OCI-LY1 (cell line): ENCODE measurements at regions not wholly inside any gene's neighbourhood (a gene's known extent, or its start where the extent isn't known, plus 50 kb on each side); places are given as distances from the start of the nearest gene placed in this dataset.

Experiments
- CTCF ChIP-seq: fragments of 200-600 bp; sonication (generic), shearing (Covaris generic); IDR thresholded peaks from 2 replicates; pipeline ENCODE4 v1.5.1; 2017; ENCODE audit warnings: mild to moderate bottlenecking, antibody characterized with exemption, low read length, moderate library complexity, mixed read lengths
- EZH2 ChIP-seq: fragments of 200-600 bp; sonication (generic), shearing (Covaris generic); IDR thresholded peaks from 2 replicates; pipeline ENCODE4 v1.8.0; 2017; ENCODE audit warnings: borderline replicate concordance, mixed run types, mild to moderate bottlenecking, antibody characterized with exemption, low read length, moderate library complexity, mixed read lengths

- TF ChIP-seq CTCF, result no peak
- no peak for TF ChIP-seq EZH2
These were observed 353.0 kb upstream of the CDH5 start for GRCh38 chr16:66013486-66013885.
